ENCODE measurements at regions not wholly inside any gene's neighbourhood (a gene's known extent, or its start where the extent isn't known, plus 50 kb on each side); places are given as distances from the start of the nearest gene placed in this dataset.

DNA sequence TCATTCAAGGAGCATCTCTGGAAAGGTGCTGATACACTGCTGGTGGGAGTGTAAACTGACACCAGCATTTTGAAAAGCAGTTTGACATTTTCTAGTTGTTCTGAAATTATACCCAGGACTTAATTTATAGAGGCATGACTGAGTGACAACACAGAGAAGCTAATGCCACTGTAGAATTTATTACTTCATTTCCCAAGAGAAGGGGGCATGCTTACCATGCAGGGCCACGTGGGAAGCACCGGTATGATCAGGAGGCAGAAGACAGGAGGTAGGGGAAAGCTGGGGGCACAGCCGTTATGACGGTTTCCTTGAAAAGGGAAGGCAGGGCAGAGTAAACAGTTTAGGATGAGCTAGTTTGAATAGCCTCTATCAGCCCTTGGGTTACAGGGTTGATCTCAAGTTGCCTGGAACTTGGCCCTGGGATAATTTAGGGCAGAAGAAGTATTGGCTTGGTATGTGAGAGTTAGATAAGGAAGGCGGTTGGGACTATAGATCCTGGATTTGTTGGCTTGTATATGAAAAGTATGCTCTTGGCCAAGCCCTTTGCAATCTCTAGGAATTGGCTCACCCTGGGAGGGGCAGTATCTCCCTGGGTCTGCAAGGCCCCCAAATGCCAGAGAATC is 305.7 kb downstream of the ENC1 start:
- no peak for TF ChIP-seq TAF1 (IDR thresholded peaks at IDR 0.05; ENCODE audit: borderline replicate concordance, low read depth, low read length)
- no peak for TF ChIP-seq POLR2AphosphoS5 (IDR thresholded peaks at IDR 0.05; ENCODE audit: low read depth, low read length)
